DMS153 (cell line): ENCODE measurements at regions not wholly inside any gene's neighbourhood (a gene's known extent, or its start where the extent isn't known, plus 50 kb on each side); places are given as distances from the start of the nearest gene placed in this dataset.

Source experiments
- DNase-seq: peaks from one replicate; lab custom pipeline; 2025; lab: John Stamatoyannopoulos, UW

GRCh38 chr15:26477044-26477443 lies 295.8 kb downstream of the GABRB3 start:
- no peak for DNase-seq

- no peak for DNase-seq
These were observed 297.3 kb downstream of the GABRB3 start for GRCh38 chr15:26475554-26475953.

GRCh38 chr15:26472661-26473060 lies 300.2 kb downstream of the GABRB3 start:
- no peak for DNase-seq

GRCh38 chr15:26461847-26462608 lies 310.8 kb downstream of the GABRB3 start:
- no peak for DNase-seq

- no peak for DNase-seq
These were observed 312.7 kb downstream of the GABRB3 start for GRCh38 chr15:26460165-26460564.

GRCh38 chr15:26455828-26456227 lies 317.0 kb downstream of the GABRB3 start:
- no peak for DNase-seq

GRCh38 chr15:26453914-26454313 lies 319.0 kb downstream of the GABRB3 start:
- DNase-seq, result no peak

GRCh38 chr15:26451995-26452394 lies 320.9 kb downstream of the GABRB3 start:
- no peak for DNase-seq

- no peak for DNase-seq
These were observed 323.6 kb downstream of the GABRB3 start for GRCh38 chr15:26449291-26449690.

GRCh38 chr15:26443321-26443720 lies 329.5 kb downstream of the GABRB3 start:
- DNase-seq, result no peak

- DNase-seq, result no peak
These were observed 330.2 kb downstream of the GABRB3 start for GRCh38 chr15:26442680-26443079.

GRCh38 chr15:26439681-26440080 lies 333.2 kb downstream of the GABRB3 start:
- no peak for DNase-seq

GRCh38 chr15:26438718-26439117 lies 334.1 kb downstream of the GABRB3 start:
- no peak for DNase-seq

- DNase-seq, result no peak
These were observed 334.6 kb downstream of the GABRB3 start for GRCh38 chr15:26438316-26438715.

- DNase-seq, result no peak
These were observed 339.0 kb downstream of the GABRB3 start for GRCh38 chr15:26433818-26434217.

- DNase-seq, result no peak
These were observed 339.8 kb downstream of the GABRB3 start for GRCh38 chr15:26433060-26433459.

- DNase-seq, result no peak
These were observed 351.8 kb downstream of the GABRB3 start for GRCh38 chr15:26421065-26421464.

GRCh38 chr15:26395624-26396023 lies 377.2 kb downstream of the GABRB3 start:
- no peak for DNase-seq

- DNase-seq, result no peak
These were observed 378.1 kb downstream of the GABRB3 start for GRCh38 chr15:26394801-26395200.

- DNase-seq, result no peak
These were observed 379.9 kb downstream of the GABRB3 start for GRCh38 chr15:26392956-26393355.

GRCh38 chr15:26391567-26392194 lies 381.2 kb downstream of the GABRB3 start:
- no peak for DNase-seq

GRCh38 chr15:26382444-26383072 lies 390.3 kb downstream of the GABRB3 start:
- no peak for DNase-seq

GRCh38 chr15:26378304-26378703 lies 394.6 kb downstream of the GABRB3 start:
- no peak for DNase-seq
